Ishikawa (cell line): ENCODE measurements at regions not wholly inside any gene's neighbourhood (a gene's known extent, or its start where the extent isn't known, plus 50 kb on each side); places are given as distances from the start of the nearest gene placed in this dataset.

Experiments used
- EGR1 ChIP-seq: IDR thresholded peaks from 2 replicates; pipeline ENCODE4 v1.6.1; 2012
- EP300 ChIP-seq: IDR thresholded peaks from 2 replicates; pipeline ENCODE4 v1.6.1; 2012; ENCODE audit warnings: borderline replicate concordance
- TAF1 ChIP-seq: IDR thresholded peaks from 2 replicates; pipeline ENCODE4 v1.6.1; 2012; ENCODE audit warnings: low read depth, mild to moderate bottlenecking
- USF1 ChIP-seq: IDR thresholded peaks from 2 replicates; pipeline ENCODE4 v1.6.1; 2012
- ZBTB7A ChIP-seq: IDR thresholded peaks from 2 replicates; pipeline ENCODE4 v1.6.1; 2012; ENCODE audit warnings: low read depth

- no peak for TF ChIP-seq EGR1
- TF ChIP-seq EP300, result no peak
- no peak for TF ChIP-seq TAF1
- no peak for TF ChIP-seq ZBTB7A
- no peak for TF ChIP-seq USF1
Measured at GRCh38 chr5:2110137-2110933, 227.6 kb upstream of the IRX4 start.
